ENCODE measurements at regions not wholly inside any gene's neighbourhood (a gene's known extent, or its start where the extent isn't known, plus 50 kb on each side); places are given as distances from the start of the nearest gene placed in this dataset.

DNA sequence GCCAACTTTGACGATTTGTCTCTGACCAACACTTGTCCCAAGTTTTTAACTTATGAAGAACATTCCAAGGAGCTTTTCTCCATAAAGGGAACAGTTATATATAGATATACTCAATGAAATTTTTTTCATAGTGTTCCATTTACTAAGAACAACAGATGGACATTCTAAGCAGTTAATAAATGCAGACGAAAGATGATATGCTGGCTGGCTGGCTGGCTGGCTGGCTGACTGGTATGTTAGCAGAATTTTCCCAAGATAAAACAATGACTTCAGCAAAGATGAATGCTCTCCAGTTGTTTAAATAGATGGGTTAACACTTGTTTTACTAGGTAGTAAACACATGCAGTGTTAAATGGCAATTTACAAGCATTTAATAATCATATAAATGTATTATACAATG, 62.2 kb downstream of the SPANXN3 start:
- Histone ChIP-seq H3K9me3 (no peaks in the 10 kb centered on the region), H3K4me1 (no peaks in the 10 kb centered on the region), H3K27me3 (no peaks in the 10 kb centered on the region), H3K27ac (replicated peaks in 1 of 4) (no peak overlapping the region), H3K4me3 (no peak overlapping the region), H3K36me3 (no peaks in the 10 kb centered on the region)
- no peak for DNase-seq (ENCODE audit: extremely low spot score)
- 50% methylated on average over 2 of the region's 2 CpGs for WGBS
- TF ChIP-seq EP300 (IDR thresholded peaks at IDR 0.05) = no peak
- no peak for TF ChIP-seq POLR2A (IDR thresholded peaks at IDR 0.05; ENCODE audit: low read depth)
- no peak for TF ChIP-seq POLR2AphosphoS5 (IDR thresholded peaks at IDR 0.05)
- TF ChIP-seq, protein P1, sequence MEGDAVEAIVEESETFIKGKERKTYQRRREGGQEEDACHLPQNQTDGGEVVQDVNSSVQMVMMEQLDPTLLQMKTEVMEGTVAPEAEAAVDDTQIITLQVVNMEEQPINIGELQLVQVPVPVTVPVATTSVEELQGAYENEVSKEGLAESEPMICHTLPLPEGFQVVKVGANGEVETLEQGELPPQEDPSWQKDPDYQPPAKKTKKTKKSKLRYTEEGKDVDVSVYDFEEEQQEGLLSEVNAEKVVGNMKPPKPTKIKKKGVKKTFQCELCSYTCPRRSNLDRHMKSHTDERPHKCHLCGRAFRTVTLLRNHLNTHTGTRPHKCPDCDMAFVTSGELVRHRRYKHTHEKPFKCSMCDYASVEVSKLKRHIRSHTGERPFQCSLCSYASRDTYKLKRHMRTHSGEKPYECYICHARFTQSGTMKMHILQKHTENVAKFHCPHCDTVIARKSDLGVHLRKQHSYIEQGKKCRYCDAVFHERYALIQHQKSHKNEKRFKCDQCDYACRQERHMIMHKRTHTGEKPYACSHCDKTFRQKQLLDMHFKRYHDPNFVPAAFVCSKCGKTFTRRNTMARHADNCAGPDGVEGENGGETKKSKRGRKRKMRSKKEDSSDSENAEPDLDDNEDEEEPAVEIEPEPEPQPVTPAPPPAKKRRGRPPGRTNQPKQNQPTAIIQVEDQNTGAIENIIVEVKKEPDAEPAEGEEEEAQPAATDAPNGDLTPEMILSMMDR (IDR thresholded peaks at IDR 0.05) = no peak
- intact Hi-C loops (cut with DNase I) = no loop called here

DNA sequence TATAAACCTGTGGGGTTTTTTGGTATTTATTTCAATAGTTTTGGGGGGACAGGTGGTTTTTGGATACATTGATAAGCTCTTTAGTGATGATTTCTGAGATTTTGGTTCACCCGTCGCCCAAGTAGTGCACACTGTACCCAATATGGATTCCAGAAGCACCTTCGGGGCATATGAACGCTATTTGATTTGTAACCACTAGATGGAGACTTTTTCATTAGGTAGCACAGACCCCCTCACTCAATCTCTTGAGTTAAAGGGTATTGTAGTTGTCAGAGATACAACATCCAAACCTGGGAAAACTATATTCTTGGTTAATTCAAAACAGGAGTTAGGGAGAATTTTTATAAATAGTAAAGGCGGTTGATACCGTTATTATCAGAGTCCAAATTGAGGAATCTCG, 79.8 kb downstream of the SPANXN3 start:
- intact Hi-C loops (cut with DNase I) = no loop called here
- peaks cover 0 to 14% (median 0%) of the 10 kb centered on the region in 4 donors for H3K9me3 ChIP-seq
- no peaks in the 10 kb centered on the region for H3K4me1 ChIP-seq
- H3K27ac ChIP-seq (replicated peaks in 1 of 4) = no peak overlapping the region
- 21% methylated on average over 7 of the region's 7 CpGs for WGBS
- no peaks in the 10 kb centered on the region for H3K27me3 ChIP-seq
- DNase-seq (ENCODE audit: extremely low spot score) = no peak
- no peaks in the 10 kb centered on the region for H3K36me3 ChIP-seq
- H3K4me3 ChIP-seq = no peak overlapping the region
- TF ChIP-seq, protein P1 (IDR thresholded peaks at IDR 0.05) = peak in 2 of 3 experiments; percentile 12 to 24
- TF ChIP-seq POLR2A (IDR thresholded peaks at IDR 0.05; ENCODE audit: low read depth) = no peak

DNA sequence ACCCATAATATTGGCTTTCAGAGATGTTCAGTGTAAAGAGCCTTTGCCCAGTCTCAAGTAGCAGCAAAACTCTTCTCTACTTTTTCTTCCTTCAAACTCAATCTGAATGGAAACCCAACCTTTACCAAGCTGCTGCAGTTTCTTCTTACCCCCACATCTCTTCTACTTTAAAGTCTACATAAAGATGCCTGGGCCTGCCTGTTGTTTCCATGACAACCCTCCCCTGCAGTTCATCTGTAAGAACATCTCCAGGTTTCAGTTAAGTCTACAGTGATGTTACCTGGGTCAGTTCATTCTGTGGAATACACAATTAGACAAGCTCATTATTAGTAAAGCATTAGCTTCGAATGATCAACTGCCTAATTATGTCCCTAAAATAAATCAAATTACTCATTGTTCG, 81.4 kb downstream of the SPANXN3 start:
- no peaks in the 10 kb centered on the region for H3K9me3 ChIP-seq
- intact Hi-C loops (cut with DNase I) = no loop called here
- no peak overlapping the region for H3K4me3 ChIP-seq

DNA sequence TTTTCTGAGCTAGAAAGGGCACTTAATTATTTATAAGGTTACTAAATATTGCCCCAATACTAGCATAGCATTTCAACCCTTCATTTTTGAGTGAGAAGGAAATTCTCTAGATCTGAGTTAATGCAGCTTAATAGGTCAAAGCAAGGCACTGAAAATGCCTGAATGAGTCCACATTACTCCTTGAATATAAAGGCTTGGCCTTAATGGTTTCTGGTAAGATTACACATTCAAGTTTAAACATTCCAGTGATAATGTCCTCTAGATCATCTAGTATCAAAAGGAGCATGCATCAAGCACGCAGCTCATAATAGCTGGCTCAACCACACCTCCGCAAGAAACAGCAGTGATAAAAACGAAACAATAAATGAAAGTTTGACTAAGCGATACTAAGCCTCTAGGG, 87.5 kb downstream of the SPANXN3 start:
- Histone ChIP-seq H3K27me3 (no peaks in the 10 kb centered on the region), H3K36me3 (no peaks in the 10 kb centered on the region), H3K4me1 (no peaks in the 10 kb centered on the region), H3K27ac (replicated peaks in 1 of 4) (no peak overlapping the region), H3K9me3 (no peaks in the 10 kb centered on the region), H3K4me3 (no peak overlapping the region)
- no peak for DNase-seq (ENCODE audit: extremely low spot score)
- intact Hi-C loops (cut with DNase I) = no loop called here
- TF ChIP-seq POLR2AphosphoS5 (IDR thresholded peaks at IDR 0.05) = no peak
- no peak for TF ChIP-seq POLR2A (IDR thresholded peaks at IDR 0.05; ENCODE audit: low read depth)
- no peak for TF ChIP-seq EP300 (IDR thresholded peaks at IDR 0.05)
- TF ChIP-seq, protein P1 (IDR thresholded peaks at IDR 0.05) = no peak
- WGBS = 46% methylated on average over 4 of the region's 4 CpGs

More for the DNA sequence above, 81.4 kb downstream of the SPANXN3 start:
- no peak overlapping the region for H3K27ac ChIP-seq (replicated peaks in 1 of 4)
- WGBS = 84% methylated on average over 2 of the region's 2 CpGs
- no peaks in the 10 kb centered on the region for H3K4me1 ChIP-seq
- DNase-seq (ENCODE audit: extremely low spot score) = no peak
- no peaks in the 10 kb centered on the region for H3K27me3 ChIP-seq
- TF ChIP-seq POLR2AphosphoS5 (IDR thresholded peaks at IDR 0.05) = no peak
- no peak for TF ChIP-seq EP300 (IDR thresholded peaks at IDR 0.05)
- no peak for TF ChIP-seq POLR2A (IDR thresholded peaks at IDR 0.05; ENCODE audit: low read depth)
- TF ChIP-seq, protein P1 (IDR thresholded peaks at IDR 0.05) = no peak
- H3K36me3 ChIP-seq = no peaks in the 10 kb centered on the region

DNA sequence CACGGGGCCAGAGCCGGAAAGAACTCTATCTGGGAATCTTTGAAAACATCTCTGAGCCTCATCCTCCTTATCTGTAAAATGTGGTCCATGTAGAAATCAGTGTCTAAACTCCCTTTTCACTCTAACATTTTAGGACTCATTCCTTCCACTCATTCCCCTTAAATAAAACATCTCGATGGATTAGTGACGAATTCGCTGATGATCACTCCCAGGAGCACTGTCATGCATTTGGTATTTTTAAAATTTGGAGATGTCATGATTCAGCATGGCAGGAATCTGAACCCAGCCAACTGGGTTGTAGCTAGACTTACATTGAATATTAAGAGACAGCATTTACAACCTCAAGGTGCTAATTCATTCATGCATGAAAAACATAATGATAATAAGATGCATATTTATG, 88.1 kb downstream of the SPANXN3 start:
- H3K27me3 ChIP-seq = no peaks in the 10 kb centered on the region
- no peaks in the 10 kb centered on the region for H3K9me3 ChIP-seq
- intact Hi-C loops (cut with DNase I) = no loop called here
- H3K4me1 ChIP-seq = no peaks in the 10 kb centered on the region
- no peaks in the 10 kb centered on the region for H3K36me3 ChIP-seq
- TF ChIP-seq POLR2A (IDR thresholded peaks at IDR 0.05; ENCODE audit: low read depth) = no peak
- no peak for TF ChIP-seq POLR2AphosphoS5 (IDR thresholded peaks at IDR 0.05)
- TF ChIP-seq, protein P1 (IDR thresholded peaks at IDR 0.05) = no peak
- TF ChIP-seq EP300 (IDR thresholded peaks at IDR 0.05) = no peak
- no peak for DNase-seq (ENCODE audit: extremely low spot score)
- no peak overlapping the region for H3K27ac ChIP-seq (replicated peaks in 1 of 4)
- 86% methylated on average over 5 of the region's 5 CpGs for WGBS
- no peak overlapping the region for H3K4me3 ChIP-seq

Data from esophagus muscularis mucosa (tissue), 4 donors.